Activated CD4-positive, alpha-beta memory T cell treated with anti-CD3 and anti-CD28 coated beads for 36 hours (primary cell): ENCODE measurements at regions not wholly inside any gene's neighbourhood (a gene's known extent, or its start where the extent isn't known, plus 50 kb on each side); places are given as distances from the start of the nearest gene placed in this dataset.

Source experiments
- CTCF ChIA-PET: fragments of 350-600 bp; sonication (Branson Sonifier 250); formaldehyde crosslinking; loops from one replicate; lab custom pipeline; 2021; ENCODE audit warnings: antibody characterized with exemption, inconsistent platforms; lab: Charles Lee
- POLR2A ChIA-PET: fragments of 350-600 bp; sonication (Branson Sonifier 250); formaldehyde crosslinking; loops from one replicate; lab custom pipeline; 2021; ENCODE audit warnings: antibody characterized with exemption; lab: Charles Lee
- DNase-seq: peaks from one replicate; pipeline ENCODE4 v3.0.0-alpha.2; 2020
- H3K27ac Mint-ChIP-seq: one replicate; pipeline ENCODE4 v1.8.0; 2021; ENCODE audit warnings: mixed read lengths
- H3K27me3 Mint-ChIP-seq: one replicate; pipeline ENCODE4 v1.8.0; 2021; ENCODE audit warnings: mixed read lengths
- H3K36me3 Mint-ChIP-seq: one replicate; pipeline ENCODE4 v1.8.0; 2021; ENCODE audit warnings: mixed read lengths
- H3K4me1 Mint-ChIP-seq: one replicate; pipeline ENCODE4 v1.8.0; 2021; ENCODE audit warnings: low read depth, mixed read lengths
- H3K4me3 Mint-ChIP-seq: one replicate; pipeline ENCODE4 v1.8.0; 2021; ENCODE audit warnings: mild to moderate bottlenecking, mixed read lengths
- H3K9me3 Mint-ChIP-seq: one replicate; pipeline ENCODE4 v1.8.0; 2021; ENCODE audit warnings: mixed read lengths
- intact Hi-C: fragments of 100-400 bp; cut with micrococcal nuclease; formaldehyde crosslinking; loops from one replicate; pipeline ENCODE4 v1.15.1; 2023

GRCh38 chr5:87169300-87169991 is 98.2 kb upstream of the RASA1 start:
- no peak overlapping the region for H3K27ac Mint-ChIP-seq
- H3K27me3 Mint-ChIP-seq, result no peaks in the 10 kb centered on the region

GRCh38 chr5:87170799-87171198 is 96.9 kb upstream of the RASA1 start:
- Mint-ChIP-seq H3K9me3 (no peaks in the 10 kb centered on the region), H3K27ac (no peak overlapping the region), H3K27me3 (no peaks in the 10 kb centered on the region), H3K4me1 (no peaks in the 10 kb centered on the region), H3K4me3 (no peak overlapping the region), H3K36me3 (no peaks in the 10 kb centered on the region)
- intact Hi-C loops, result no loop called here
- no peak for DNase-seq
- ChIA-PET CTCF (no interaction called here), POLR2A (no interaction called here)

More at GRCh38 chr5:87169300-87169991, 98.2 kb upstream of the RASA1 start:
- H3K36me3 Mint-ChIP-seq, result no peaks in the 10 kb centered on the region
- no peak overlapping the region for H3K4me3 Mint-ChIP-seq
- intact Hi-C loops, result no loop called here
- H3K4me1 Mint-ChIP-seq, result no peaks in the 10 kb centered on the region
- H3K9me3 Mint-ChIP-seq, result no peaks in the 10 kb centered on the region
- ChIA-PET POLR2A (no interaction called here), CTCF (no interaction called here)
- no peak for DNase-seq

- ChIA-PET POLR2A (interaction anchor here (0.8 kb wide), 1 partner anchor 23 kb away, joined by 3 read pairs; no protein-coding TSS in a partner anchor), CTCF (no interaction called here)
- no peak overlapping the region for H3K27ac Mint-ChIP-seq
- no peaks in the 10 kb centered on the region for H3K27me3 Mint-ChIP-seq
- H3K4me1 Mint-ChIP-seq, result peaks cover 16% of the 10 kb centered on the region
- intact Hi-C loops, result no loop called here
- H3K4me3 Mint-ChIP-seq, result no peak overlapping the region
- no peaks in the 10 kb centered on the region for H3K36me3 Mint-ChIP-seq
- no peak for DNase-seq
- H3K9me3 Mint-ChIP-seq, result no peaks in the 10 kb centered on the region
These were observed 85.0 kb upstream of the RASA1 start for GRCh38 chr5:87182649-87183048.

- no peaks in the 10 kb centered on the region for H3K9me3 Mint-ChIP-seq
- no peaks in the 10 kb centered on the region for H3K36me3 Mint-ChIP-seq
- ChIA-PET CTCF (no interaction called here), POLR2A (no interaction called here)
- no peak overlapping the region for H3K4me3 Mint-ChIP-seq
- H3K27ac Mint-ChIP-seq, result no peak overlapping the region
- DNase-seq, result no peak
- H3K4me1 Mint-ChIP-seq, result peaks cover 16% of the 10 kb centered on the region
- intact Hi-C loops, result no loop called here
- H3K27me3 Mint-ChIP-seq, result no peaks in the 10 kb centered on the region
These were observed 83.8 kb upstream of the RASA1 start for GRCh38 chr5:87183896-87184295.

GRCh38 chr5:87184605-87185004 is 83.1 kb upstream of the RASA1 start:
- intact Hi-C loops, result no loop called here
- H3K4me1 Mint-ChIP-seq, result peaks cover 16% of the 10 kb centered on the region
- no peak for DNase-seq
- H3K9me3 Mint-ChIP-seq, result no peaks in the 10 kb centered on the region
- no peak overlapping the region for H3K4me3 Mint-ChIP-seq
- no peak overlapping the region for H3K27ac Mint-ChIP-seq
- POLR2A ChIA-PET, result no interaction called here
- CTCF ChIA-PET, result no interaction called here
- no peaks in the 10 kb centered on the region for H3K36me3 Mint-ChIP-seq
- no peaks in the 10 kb centered on the region for H3K27me3 Mint-ChIP-seq

- no peaks in the 10 kb centered on the region for H3K9me3 Mint-ChIP-seq
- POLR2A ChIA-PET, result no interaction called here
- H3K36me3 Mint-ChIP-seq, result no peaks in the 10 kb centered on the region
- peaks cover 18% of the 10 kb centered on the region for H3K4me1 Mint-ChIP-seq
- DNase-seq, result no peak
- CTCF ChIA-PET, result no interaction called here
- H3K27me3 Mint-ChIP-seq, result no peaks in the 10 kb centered on the region
- intact Hi-C loops, result no loop called here
- no peak overlapping the region for H3K27ac Mint-ChIP-seq
- no peak overlapping the region for H3K4me3 Mint-ChIP-seq
These were observed 81.8 kb upstream of the RASA1 start for GRCh38 chr5:87185838-87186237.

GRCh38 chr5:87188391-87188790 is 79.3 kb upstream of the RASA1 start:
- CTCF ChIA-PET, result no interaction called here

GRCh38 chr5:87190041-87190440 is 77.6 kb upstream of the RASA1 start:
- intact Hi-C loops, result no loop called here
- ChIA-PET POLR2A (no interaction called here), CTCF (no interaction called here)
- Mint-ChIP-seq H3K4me3 (no peak overlapping the region), H3K36me3 (no peaks in the 10 kb centered on the region), H3K27me3 (no peaks in the 10 kb centered on the region), H3K27ac (no peak overlapping the region), H3K9me3 (no peaks in the 10 kb centered on the region), H3K4me1 (peaks cover 13% of the 10 kb centered on the region)
- no peak for DNase-seq

More at GRCh38 chr5:87188391-87188790, 79.3 kb upstream of the RASA1 start:
- Mint-ChIP-seq H3K27ac (no peak overlapping the region), H3K9me3 (no peaks in the 10 kb centered on the region), H3K4me1 (peaks cover 6% of the 10 kb centered on the region), H3K4me3 (no peak overlapping the region), H3K27me3 (no peaks in the 10 kb centered on the region), H3K36me3 (no peaks in the 10 kb centered on the region)
- intact Hi-C loops, result no loop called here
- no peak for DNase-seq
- POLR2A ChIA-PET, result no interaction called here

- no peaks in the 10 kb centered on the region for H3K27me3 Mint-ChIP-seq
These were observed 77.0 kb upstream of the RASA1 start for GRCh38 chr5:87190687-87191086.

GRCh38 chr5:87191645-87192044 is 76.0 kb upstream of the RASA1 start:
- CTCF ChIA-PET, result no interaction called here
- Mint-ChIP-seq H3K27me3 (no peaks in the 10 kb centered on the region), H3K27ac (no peak overlapping the region), H3K4me1 (peaks cover 21% of the 10 kb centered on the region), H3K4me3 (no peak overlapping the region), H3K9me3 (no peaks in the 10 kb centered on the region), H3K36me3 (no peaks in the 10 kb centered on the region)
- intact Hi-C loops, result no loop called here
- POLR2A ChIA-PET, result no interaction called here
- no peak for DNase-seq

More at GRCh38 chr5:87190687-87191086, 77.0 kb upstream of the RASA1 start:
- POLR2A ChIA-PET, result no interaction called here
- CTCF ChIA-PET, result interaction anchor here (0.6 kb wide), 1 partner anchor 522 kb away, joined by 3 read pairs; no protein-coding TSS in a partner anchor
- Mint-ChIP-seq H3K4me3 (no peak overlapping the region), H3K27ac (no peak overlapping the region), H3K36me3 (no peaks in the 10 kb centered on the region), H3K4me1 (peaks cover 20% of the 10 kb centered on the region), H3K9me3 (no peaks in the 10 kb centered on the region)
- intact Hi-C loops, result no loop called here
- no peak for DNase-seq

- POLR2A ChIA-PET, result no interaction called here
These were observed 72.5 kb upstream of the RASA1 start for GRCh38 chr5:87195104-87195591.

GRCh38 chr5:87195616-87196015 is 72.1 kb upstream of the RASA1 start:
- intact Hi-C loops, result no loop called here
- CTCF ChIA-PET, result no interaction called here
- no peak overlapping the region for H3K4me3 Mint-ChIP-seq
- H3K27ac Mint-ChIP-seq, result no peak overlapping the region
- peaks cover 21% of the 10 kb centered on the region for H3K4me1 Mint-ChIP-seq
- H3K9me3 Mint-ChIP-seq, result peaks cover 9% of the 10 kb centered on the region
- H3K36me3 Mint-ChIP-seq, result peaks cover 2% of the 10 kb centered on the region
- DNase-seq, result no peak
- H3K27me3 Mint-ChIP-seq, result no peaks in the 10 kb centered on the region
- POLR2A ChIA-PET, result no interaction called here

More at GRCh38 chr5:87195104-87195591, 72.5 kb upstream of the RASA1 start:
- H3K9me3 Mint-ChIP-seq, result peaks cover 6% of the 10 kb centered on the region
- CTCF ChIA-PET, result interaction anchor here (0.6 to 1.1 kb wide), 3 partner anchors 16 to 100 kb away, joined by 3 read pairs; no protein-coding TSS in a partner anchor
- H3K27me3 Mint-ChIP-seq, result no peaks in the 10 kb centered on the region
- H3K4me3 Mint-ChIP-seq, result no peak overlapping the region
- no peak overlapping the region for H3K27ac Mint-ChIP-seq
- peak; percentile 29 for DNase-seq
- intact Hi-C loops, result no loop called here
- peaks cover 2% of the 10 kb centered on the region for H3K36me3 Mint-ChIP-seq
- peaks cover 21% of the 10 kb centered on the region for H3K4me1 Mint-ChIP-seq

- ChIA-PET CTCF (no interaction called here), POLR2A (no interaction called here)
- intact Hi-C loops, result no loop called here
- Mint-ChIP-seq H3K36me3 (peaks cover 2% of the 10 kb centered on the region), H3K4me3 (no peak overlapping the region), H3K27me3 (no peaks in the 10 kb centered on the region), H3K9me3 (peaks cover 10% of the 10 kb centered on the region), H3K27ac (no peak overlapping the region), H3K4me1 (peaks cover 18% of the 10 kb centered on the region)
- no peak for DNase-seq
These were observed 69.7 kb upstream of the RASA1 start for GRCh38 chr5:87198010-87198409.
